ENCODE measurements at regions not wholly inside any gene's neighbourhood (a gene's known extent, or its start where the extent isn't known, plus 50 kb on each side); places are given as distances from the start of the nearest gene placed in this dataset.

DNA sequence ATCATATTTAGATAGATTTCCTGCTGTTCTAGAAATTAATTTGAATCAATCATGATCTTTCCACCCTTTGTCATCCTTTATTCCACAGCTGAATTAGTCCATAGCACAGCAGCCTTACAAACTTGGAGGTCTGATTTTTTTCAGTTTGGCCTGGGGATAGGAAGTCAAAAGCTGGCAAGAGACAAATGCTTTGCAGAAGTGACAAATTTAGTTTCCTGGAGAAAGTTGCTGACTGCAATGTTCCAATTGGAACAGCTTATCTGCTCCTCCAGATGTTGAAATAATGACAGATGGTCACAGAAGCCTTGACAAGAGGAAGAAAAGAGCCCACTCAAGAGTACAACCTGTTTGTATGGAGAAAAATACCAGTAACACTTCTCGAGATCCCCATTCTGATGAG lies 1276.1 kb upstream of the CDH8 start:
- no peak for FAIRE-seq

DNA sequence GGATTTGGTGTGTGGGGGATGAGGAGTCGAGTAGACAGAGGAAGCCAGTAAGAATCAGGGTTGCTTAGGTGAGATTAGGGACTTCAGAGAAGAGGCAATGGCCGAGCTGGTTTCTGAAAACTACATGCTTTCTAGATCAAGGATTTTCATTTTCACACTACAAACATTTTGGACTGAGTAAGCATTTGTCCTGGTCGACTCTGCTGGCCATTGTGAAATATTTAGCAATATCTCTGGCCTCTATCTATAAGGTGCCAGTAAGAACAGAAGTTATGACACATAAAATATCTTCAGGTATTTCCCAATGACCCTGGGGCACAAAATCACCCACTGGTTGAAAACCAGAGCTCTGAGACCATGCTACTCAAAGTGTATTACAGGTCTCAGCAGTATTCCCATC lies 1275.1 kb upstream of the CDH8 start:
- FAIRE-seq: no peak

- FAIRE-seq: no peak
Measured at GRCh38 chr16:63302811-63303210, 1266.6 kb upstream of the CDH8 start.

- no peak for FAIRE-seq
Measured at GRCh38 chr16:63301349-63301748, 1265.1 kb upstream of the CDH8 start.

GRCh38 chr16:63298993-63299392 lies 1262.8 kb upstream of the CDH8 start:
- FAIRE-seq: no peak

- no peak for FAIRE-seq
Measured at GRCh38 chr16:63292036-63292435, 1255.8 kb upstream of the CDH8 start.

- FAIRE-seq: no peak
Measured at GRCh38 chr16:63289834-63290460, 1253.7 kb upstream of the CDH8 start.

GRCh38 chr16:63287401-63287800 lies 1251.2 kb upstream of the CDH8 start:
- FAIRE-seq: no peak

GRCh38 chr16:63283721-63284120 lies 1247.5 kb upstream of the CDH8 start:
- no peak for FAIRE-seq

GRCh38 chr16:63244631-63245030 lies 1208.4 kb upstream of the CDH8 start:
- no peak for FAIRE-seq

GRCh38 chr16:63241497-63242028 lies 1205.3 kb upstream of the CDH8 start:
- no peak for FAIRE-seq

GRCh38 chr16:63239065-63239570 lies 1202.9 kb upstream of the CDH8 start:
- FAIRE-seq: no peak

- FAIRE-seq: no peak
Measured at GRCh38 chr16:63230421-63231040, 1194.3 kb upstream of the CDH8 start.

- FAIRE-seq: no peak
Measured at GRCh38 chr16:63228259-63228658, 1192.0 kb upstream of the CDH8 start.

DNA sequence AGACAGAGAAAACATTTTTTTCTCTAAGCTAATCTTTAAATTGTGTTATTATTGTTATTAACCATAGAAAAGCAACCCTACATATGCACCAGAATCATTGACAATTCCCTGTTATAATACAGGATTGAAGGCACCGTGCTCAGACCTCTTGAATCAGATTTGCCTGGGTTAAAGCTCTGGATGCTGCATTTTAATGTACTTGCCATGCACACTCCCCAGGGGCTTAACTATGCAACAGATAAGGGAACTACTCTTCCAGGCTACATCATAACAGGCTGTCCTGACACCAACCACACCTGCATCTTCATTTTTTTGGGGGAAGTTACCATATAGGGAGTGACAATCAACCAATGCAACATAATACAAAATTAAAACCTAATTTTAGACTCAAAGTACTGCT lies 1187.6 kb upstream of the CDH8 start:
- no peak for FAIRE-seq

DNA sequence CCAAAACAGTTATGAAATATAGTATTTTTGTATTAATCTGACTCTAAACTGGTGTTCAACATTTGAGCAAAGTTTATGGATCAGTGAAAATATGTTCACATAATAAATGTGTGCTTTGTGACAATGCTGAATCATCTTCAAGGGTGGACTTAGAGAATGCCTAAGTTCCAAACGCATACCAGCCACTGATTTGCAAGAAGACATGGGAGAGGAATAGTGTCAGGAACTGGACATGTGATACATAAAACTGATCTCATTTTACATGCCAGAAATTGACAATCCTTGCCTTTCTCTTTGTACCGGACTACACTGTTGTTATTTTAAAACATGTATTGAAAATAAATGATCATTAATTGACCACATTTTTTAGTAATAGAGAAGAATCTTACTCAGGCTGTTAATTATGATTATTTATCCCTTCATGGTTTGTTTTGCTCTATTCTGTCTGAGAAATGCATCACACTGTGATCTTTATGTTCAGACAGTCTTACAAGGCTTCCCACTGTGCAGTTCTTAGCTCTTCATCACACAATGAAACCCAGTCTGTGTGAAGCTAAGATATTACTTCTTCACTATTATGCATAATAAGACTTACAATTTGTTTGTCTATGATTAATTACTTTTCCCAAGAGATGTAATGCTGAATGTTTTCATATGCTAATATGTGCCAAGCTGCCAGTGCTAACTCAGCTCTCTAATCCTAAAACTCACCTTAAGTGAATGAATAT lies 1180.6 kb upstream of the CDH8 start:
- no peak for FAIRE-seq

- no peak for FAIRE-seq
Measured at GRCh38 chr16:63201851-63202250, 1165.6 kb upstream of the CDH8 start.

- FAIRE-seq: no peak
Measured at GRCh38 chr16:63200940-63201339, 1164.7 kb upstream of the CDH8 start.

DNA sequence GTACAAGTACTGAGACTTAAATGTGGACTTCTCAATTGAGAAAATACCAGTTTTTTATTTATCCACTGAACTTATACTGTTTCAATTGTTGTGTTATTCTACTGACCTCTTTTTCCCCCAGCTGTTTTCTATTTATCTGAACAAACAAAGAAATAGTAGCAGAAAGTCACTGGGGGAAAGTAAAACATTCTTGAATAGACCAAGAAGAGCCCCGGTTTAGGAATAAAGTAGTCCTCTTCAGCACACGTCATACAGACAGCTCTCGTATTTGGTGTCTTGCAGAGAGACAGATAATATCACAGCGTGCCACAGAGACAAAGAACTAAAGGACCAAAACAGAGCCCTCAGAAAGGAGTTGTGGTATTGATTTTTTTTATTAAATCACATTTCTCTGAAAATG lies 1159.1 kb upstream of the CDH8 start:
- no peak for FAIRE-seq

DNA sequence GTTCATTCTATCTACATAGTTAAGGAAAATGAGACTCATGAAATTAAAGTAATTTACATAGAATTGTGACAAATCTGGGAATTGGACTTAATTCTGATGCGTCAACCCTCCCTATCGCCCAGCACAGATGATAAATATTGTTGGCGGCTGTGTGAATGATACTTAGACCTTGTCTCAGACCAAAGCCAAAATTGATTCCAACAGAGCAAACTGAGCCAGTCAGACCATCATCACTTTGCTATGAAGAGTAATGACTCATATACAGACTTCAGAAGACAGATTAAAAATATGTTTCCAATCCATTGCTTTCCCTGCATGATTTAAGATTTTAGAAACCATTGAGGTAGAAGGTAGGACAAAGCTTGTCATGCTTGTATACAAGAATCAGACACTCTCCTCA lies 1156.7 kb upstream of the CDH8 start:
- FAIRE-seq: no peak

DNA sequence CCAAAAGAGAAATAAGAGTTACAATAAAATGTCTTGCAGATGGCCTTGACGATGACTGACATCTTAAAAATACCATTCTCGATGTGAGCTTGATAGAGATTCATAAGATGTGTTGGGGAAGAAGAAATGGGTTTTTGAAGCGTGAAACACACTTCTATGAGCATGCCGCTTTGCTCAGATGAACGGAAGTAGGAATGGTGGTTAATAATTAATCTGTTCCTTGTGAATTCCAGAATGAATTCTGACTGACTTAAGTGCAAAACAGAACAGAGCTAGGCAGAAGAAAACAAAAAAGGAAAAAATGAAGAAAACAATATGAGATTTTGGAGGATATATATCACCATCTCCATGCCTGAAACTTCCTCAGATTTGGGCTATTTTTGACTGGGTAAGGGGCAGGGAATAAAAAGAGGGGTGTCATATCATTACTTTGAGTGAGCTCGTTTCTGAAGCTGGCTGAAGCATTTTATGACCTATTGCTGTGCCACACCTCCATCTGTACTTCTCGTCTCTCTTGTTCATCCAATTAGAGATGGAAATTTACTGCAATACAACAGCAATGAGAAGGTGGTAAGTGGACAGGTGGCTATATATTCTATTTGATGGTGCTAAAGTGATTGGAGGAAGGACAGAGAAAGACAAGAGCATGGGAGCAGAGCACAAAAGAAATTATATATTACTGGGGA lies 1152.0 kb upstream of the CDH8 start:
- no peak for FAIRE-seq

GRCh38 chr16:63187638-63188037 lies 1151.4 kb upstream of the CDH8 start:
- FAIRE-seq: no peak

DNA sequence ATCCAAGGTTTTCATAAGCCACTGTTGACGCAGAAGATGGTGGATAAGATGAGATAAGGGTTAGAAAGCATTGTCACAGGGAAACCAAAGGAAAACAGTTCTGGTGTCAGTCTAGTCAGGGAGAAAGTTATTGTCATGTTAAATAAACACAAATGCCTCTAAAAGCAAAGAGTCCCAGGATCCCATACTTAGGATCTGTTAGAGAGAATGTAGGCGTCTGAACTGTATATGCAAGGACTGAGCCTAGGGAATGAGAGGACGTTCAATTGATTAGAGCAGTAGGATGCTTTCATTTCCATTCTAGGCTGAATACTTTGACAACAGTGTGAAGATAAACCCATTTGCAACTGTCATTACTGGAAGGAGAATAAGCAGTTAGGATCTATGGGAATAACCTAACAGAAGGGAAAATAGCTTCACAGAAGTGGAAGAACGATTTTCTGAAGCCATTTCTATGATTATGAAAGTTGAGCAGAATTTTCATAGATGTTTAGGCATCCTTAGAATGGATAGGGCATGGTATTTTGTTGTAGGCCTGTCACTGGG lies 1149.1 kb upstream of the CDH8 start:
- FAIRE-seq: no peak

Measured in TTC549 (cell line).